Muscle layer of colon (tissue), 2 donors: ENCODE measurements at regions not wholly inside any gene's neighbourhood (a gene's known extent, or its start where the extent isn't known, plus 50 kb on each side); places are given as distances from the start of the nearest gene placed in this dataset.

Source experiments
- H3K27ac ChIP-seq: one replicate; pipeline ENCODE4 v1.7.0; 2013; ENCODE audit warnings: low read depth, mild to moderate bottlenecking, low read length, moderate library complexity
- H3K27me3 ChIP-seq, 2 donors: one replicate each; pipeline ENCODE4 v1.7.0; 2013; ENCODE audit warnings: low read length in 2 of 2, mild to moderate bottlenecking in 2 of 2; ENCODE audit not compliant: insufficient read depth in 2 of 2, control insufficient read depth in 1 of 2
- H3K36me3 ChIP-seq: one replicate; pipeline ENCODE4 v1.7.0; 2013; ENCODE audit warnings: mild to moderate bottlenecking, low read length; ENCODE audit not compliant: insufficient read depth
- H3K4me1 ChIP-seq: one replicate; pipeline ENCODE4 v1.7.0; 2013; ENCODE audit warnings: mild to moderate bottlenecking, low read length; ENCODE audit not compliant: insufficient read depth
- H3K4me3 ChIP-seq, 2 donors: one replicate each; pipeline ENCODE4 v1.7.0; 2013; ENCODE audit warnings: low read length in 2 of 2, low read depth in 1 of 2, mild to moderate bottlenecking in 1 of 2, moderate library complexity in 1 of 2
- H3K9ac ChIP-seq: one replicate; pipeline ENCODE4 v1.7.0; 2013; ENCODE audit warnings: low read length
- H3K9me3 ChIP-seq: one replicate; pipeline ENCODE4 v1.7.0; 2013; ENCODE audit warnings: mild to moderate bottlenecking, low read length
- donor health status: abdominal sarcoma.
- donor health status: Adenocarcinoma of cecum.

GRCh38 chr7:54964136-54964535, 54.7 kb upstream of the EGFR start:
- H3K9ac ChIP-seq = no peak overlapping the region
- no peak overlapping the region for H3K27ac ChIP-seq
- no peak overlapping the region for H3K4me3 ChIP-seq
- H3K36me3 ChIP-seq = no peaks in the 10 kb centered on the region
- H3K9me3 ChIP-seq = no peaks in the 10 kb centered on the region
- no peaks in the 10 kb centered on the region for H3K27me3 ChIP-seq
- no peaks in the 10 kb centered on the region for H3K4me1 ChIP-seq

DNA sequence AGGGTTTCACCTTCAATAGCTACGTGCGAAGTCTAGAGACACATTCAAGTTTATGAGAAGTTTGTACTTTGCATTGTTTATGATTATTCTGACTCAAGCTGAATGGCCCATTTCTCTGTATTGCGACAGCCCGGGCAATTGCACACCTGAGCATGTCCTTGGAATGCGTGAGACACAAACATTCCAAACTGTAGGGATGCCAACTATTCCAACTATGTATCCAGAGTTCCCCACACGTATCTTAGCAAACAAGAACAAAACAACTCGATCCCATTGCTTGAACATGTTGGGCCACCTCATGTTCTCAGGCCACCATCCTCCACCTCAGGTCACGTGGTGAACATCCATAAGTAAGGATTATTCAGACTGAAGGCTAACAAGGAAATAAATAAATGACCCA, 51.4 kb upstream of the EGFR start:
- H3K27ac ChIP-seq = no peak overlapping the region
- no peak overlapping the region for H3K4me3 ChIP-seq
- H3K4me1 ChIP-seq = no peaks in the 10 kb centered on the region
- no peak overlapping the region for H3K9ac ChIP-seq
- no peaks in the 10 kb centered on the region for H3K36me3 ChIP-seq
- H3K9me3 ChIP-seq = no peaks in the 10 kb centered on the region
- H3K27me3 ChIP-seq = no peaks in the 10 kb centered on the region

GRCh38 chr7:54968018-54968417, 50.8 kb upstream of the EGFR start:
- no peaks in the 10 kb centered on the region for H3K36me3 ChIP-seq
- H3K27me3 ChIP-seq = no peaks in the 10 kb centered on the region
- H3K9ac ChIP-seq = no peak overlapping the region
- no peaks in the 10 kb centered on the region for H3K4me1 ChIP-seq
- no peak overlapping the region for H3K27ac ChIP-seq
- no peaks in the 10 kb centered on the region for H3K9me3 ChIP-seq
- H3K4me3 ChIP-seq = no peak overlapping the region
